GM19372 (cell line): ENCODE measurements at regions not wholly inside any gene's neighbourhood (a gene's known extent, or its start where the extent isn't known, plus 50 kb on each side); places are given as distances from the start of the nearest gene placed in this dataset.

Experiments used
- ATAC-seq: cut with Tn5 transposase; IDR thresholded peaks from one replicate; pipeline ENCODE4 v1.9.1; 2021; ENCODE audit warnings: mild to moderate bottlenecking, low read depth, moderate library complexity; ENCODE audit not compliant: unreplicated experiment

GRCh38 chr5:85168474-85168873, 783.8 kb upstream of the EDIL3 start:
- ATAC-seq = no peak

GRCh38 chr5:85170183-85170582, 785.5 kb upstream of the EDIL3 start:
- ATAC-seq = no peak

DNA sequence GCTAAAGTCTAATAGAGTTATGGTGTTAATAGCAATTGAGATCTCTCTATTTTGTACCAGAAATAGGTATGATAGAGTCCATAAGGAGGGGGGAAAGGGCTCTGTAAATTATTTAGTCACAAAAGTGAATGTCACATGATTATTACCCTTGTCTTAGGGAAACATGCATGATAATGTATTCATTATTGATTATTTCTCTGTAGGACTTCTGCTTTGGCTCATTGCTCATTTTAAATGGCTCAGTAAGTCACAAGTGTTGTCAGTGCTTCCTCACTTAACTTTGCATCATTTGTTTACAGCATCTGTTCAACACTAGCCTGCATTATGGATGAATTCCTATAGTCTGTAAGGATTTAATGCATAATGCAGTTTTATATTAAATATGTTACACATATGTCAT, 788.8 kb upstream of the EDIL3 start:
- ATAC-seq = no peak

DNA sequence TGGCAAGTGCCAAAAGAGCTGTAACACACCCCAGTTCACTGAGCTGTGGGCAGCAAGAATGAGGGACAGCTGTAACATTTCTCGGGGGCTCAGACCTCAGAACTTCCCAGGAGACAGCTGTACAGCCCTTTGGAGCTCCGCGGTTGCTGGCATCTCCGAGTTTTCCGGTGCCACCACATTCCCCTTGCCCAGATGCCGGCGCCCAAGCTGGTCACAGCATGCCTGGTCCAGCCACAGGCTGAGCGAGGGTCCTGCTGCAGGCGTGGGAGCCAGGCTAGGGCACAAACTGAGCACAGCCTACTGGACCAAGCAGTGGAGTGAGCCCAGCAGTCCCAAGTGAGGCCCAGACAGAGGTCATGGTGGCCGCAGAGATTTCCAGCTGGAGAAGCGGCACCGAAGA, 797.7 kb upstream of the EDIL3 start:
- no peak for ATAC-seq

- no peak for ATAC-seq
Observed at GRCh38 chr5:85204289-85204688, 819.6 kb upstream of the EDIL3 start.

DNA sequence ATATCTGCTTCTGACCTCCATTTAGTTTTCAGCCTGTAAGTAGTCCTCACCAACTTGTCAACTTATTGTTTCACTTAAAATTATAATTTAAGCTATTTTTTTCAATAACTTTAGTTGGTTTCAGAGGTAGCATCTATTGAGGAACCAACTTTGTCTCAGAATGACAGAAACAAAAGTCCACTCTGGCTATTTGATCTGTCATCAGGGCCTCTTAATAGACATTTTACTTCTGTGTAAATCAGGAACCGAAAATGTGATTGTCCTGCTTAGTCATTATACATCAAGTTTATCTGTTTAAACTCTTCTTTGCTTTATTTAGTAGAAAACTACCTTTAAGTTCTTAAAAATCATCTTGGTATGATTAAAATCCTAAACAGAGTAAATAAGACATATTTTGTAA, 820.8 kb upstream of the EDIL3 start:
- no peak for ATAC-seq

- ATAC-seq = no peak
Observed at GRCh38 chr5:85225388-85225787, 840.7 kb upstream of the EDIL3 start.

DNA sequence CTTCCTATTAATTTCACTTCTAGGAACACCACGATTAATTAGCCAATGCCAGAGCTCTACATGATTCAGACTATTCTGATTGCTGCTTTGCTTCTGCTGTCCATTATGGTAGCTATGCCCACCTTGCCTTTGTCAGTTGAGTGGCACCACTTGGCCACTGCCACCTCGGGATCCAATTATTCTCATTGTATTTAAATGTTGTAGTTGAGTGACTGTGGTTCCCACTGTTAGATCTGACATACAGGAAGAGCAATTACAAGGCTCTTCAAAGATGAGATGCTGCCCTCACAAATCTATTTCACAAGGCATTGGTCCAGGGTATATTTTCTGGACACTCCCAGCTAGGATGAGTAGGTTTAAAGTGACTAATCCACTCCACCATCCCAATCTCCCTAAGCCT, 864.5 kb upstream of the EDIL3 start:
- no peak for ATAC-seq

- no peak for ATAC-seq
Observed at GRCh38 chr5:85263125-85263524, 878.4 kb upstream of the EDIL3 start.

DNA sequence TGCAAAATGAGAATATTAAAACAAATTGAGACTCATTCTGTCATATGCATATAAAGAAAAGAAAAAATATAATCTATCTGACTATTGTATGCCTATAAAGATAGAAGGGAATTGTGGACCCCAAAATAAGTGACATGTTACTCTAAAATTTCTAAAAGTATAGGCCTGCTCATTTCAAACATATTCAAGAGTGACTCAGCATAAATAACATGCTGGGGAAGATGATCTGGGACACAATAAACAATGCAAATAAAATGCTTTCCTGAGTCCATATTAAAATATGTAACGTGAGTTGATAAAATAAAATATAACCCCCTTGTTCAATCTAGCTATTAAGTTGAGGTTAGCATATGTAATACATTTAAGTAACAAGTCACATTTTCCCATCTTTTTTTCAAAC, 882.0 kb upstream of the EDIL3 start:
- no peak for ATAC-seq

- ATAC-seq = no peak
Observed at GRCh38 chr5:85268194-85268593, 883.5 kb upstream of the EDIL3 start.

DNA sequence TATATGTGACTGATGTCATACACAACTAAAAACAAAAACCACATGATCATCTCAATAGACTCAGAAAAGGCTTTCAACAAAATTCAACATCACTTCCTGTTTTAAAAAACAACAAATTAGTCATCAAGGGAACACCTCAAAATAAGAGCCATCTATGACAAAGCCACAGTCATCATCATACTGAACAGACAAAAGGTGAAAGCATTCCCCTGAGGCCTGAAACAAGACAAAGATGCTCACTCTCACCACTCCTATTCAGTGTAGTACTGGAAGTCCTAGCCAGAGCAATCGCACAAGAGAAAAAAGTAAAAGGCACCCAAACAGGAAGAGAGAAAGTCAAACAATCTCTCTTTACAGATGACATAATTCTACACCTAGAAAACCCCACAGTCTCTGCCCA, 893.5 kb upstream of the EDIL3 start:
- ATAC-seq = no peak

- ATAC-seq = no peak
Observed at GRCh38 chr5:85288914-85289313, 904.2 kb upstream of the EDIL3 start.

DNA sequence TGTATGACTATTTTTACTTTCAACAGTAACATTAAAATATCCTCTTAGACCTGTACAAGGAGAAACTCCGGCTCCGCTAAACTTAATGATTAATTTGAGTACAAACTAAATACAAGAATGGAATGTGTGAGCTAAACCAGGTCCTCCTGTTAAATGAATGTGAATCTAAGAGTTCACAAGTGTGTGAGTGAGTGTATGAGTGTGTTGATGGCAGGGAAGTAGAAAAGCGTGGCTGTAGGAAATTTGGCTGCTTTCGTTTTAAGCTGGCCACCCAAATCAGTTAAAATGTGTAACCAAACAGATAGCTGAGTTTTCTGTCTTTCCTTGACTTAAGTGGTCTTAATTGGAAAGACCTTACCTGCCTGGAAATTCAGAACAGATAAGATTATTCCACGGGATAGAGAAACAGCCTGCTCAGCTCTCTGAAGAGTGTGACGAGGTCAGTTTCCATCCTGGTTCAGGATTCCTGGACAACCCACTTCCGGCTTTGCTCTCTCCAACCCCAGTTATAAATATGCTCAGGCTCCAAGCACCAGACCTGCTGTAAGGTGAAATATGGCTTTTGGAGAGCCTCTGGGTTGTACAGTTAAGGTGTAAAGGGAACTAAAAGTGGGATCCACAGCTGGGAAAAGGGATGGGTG, 908.6 kb upstream of the EDIL3 start:
- no peak for ATAC-seq

GRCh38 chr5:85304524-85304923, 919.8 kb upstream of the EDIL3 start:
- no peak for ATAC-seq

DNA sequence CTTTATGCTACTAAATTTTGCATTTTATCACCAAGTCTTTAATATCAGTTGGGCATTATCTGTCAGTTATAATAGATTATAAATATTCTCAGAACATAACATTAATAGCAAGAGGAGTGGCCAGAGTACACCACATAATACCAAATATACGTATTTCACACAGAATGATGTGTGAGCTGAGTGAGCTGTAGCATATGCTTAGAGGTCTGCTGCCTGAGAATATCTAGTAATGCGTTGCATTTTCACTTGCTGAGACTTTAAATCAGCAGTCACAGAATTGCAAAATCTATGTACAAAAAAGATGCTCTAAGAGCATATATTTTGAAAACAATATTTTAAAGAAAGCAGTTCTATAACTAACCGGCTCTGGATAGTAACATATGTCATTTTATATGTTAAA, 921.1 kb upstream of the EDIL3 start:
- ATAC-seq = no peak

- ATAC-seq = no peak
Observed at GRCh38 chr5:85311536-85311935, 926.9 kb upstream of the EDIL3 start.

DNA sequence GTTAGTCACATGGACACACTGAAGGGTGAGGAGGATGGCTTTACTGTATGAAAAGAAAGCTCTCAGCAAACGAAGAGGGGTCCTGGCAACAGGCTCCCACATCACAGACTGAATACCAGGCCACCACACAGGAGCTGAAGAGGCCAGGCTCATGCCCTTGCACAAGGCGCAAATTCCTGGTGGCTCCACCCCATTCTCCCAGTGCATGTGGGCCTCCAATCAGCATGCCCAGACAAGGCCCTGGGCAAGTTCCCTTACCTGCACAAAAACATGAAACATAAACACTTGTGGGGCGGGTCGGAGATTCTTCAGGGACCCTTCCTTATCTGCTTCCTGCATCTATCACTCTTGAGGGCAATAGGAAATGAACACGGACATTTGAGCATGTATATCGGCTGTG, 935.8 kb upstream of the EDIL3 start:
- ATAC-seq = no peak

- ATAC-seq = no peak
Observed at GRCh38 chr5:85333276-85333675, 948.6 kb upstream of the EDIL3 start.

DNA sequence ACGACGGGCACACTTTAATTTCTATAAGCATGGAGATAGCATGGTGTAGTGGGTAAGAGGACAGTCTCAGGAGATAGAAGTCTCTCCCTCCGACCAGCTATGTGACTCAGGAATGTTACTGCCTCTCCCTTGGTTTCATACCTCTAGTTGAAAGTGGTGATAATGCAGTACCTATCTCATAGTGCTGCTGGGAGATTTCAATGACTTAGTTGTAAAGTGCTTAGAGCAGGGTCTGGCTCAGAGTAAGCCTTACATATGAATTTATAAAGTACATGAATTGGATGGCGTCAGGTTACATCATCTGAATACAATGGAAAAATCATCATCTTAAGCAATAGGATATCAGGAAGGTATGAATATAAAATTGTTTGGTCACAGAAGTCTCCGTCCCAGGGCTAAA, 952.8 kb upstream of the EDIL3 start:
- ATAC-seq = no peak

DNA sequence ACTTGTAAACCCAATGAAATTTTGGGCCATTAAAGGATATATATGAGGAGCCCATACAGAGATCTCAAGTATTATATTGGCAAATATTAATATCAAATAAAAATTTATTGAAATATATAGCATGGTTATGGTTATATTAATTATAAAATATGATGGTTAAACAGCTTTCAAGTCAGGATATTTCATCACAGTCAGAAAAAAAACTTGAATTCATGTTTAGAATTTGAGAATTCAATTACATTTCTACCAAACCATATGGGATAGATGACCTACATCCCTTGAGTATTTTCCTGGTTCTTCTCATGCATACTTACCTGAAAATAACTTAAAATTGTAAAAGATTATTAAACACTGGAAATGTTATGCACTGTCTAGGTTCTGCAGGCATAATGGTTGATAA, 956.1 kb upstream of the EDIL3 start:
- no peak for ATAC-seq

DNA sequence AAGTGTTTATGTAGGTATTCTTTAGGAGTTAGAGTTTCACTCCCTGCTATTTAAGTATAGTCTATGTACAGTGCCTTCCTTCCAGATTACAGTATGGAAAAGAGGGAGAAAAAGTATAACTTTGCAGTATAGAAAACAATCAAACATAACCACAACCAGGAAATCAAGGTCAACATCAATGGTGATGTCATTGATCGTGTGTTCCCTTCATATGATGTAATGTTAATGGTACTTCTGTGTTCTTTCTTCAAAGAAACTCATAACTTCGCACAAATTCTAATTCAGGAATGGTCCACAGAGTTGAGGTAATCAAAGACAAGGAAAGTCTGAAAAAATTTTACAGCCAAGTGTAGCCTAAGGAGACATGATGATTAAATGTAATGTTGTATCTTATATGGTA, 961.1 kb upstream of the EDIL3 start:
- no peak for ATAC-seq

DNA sequence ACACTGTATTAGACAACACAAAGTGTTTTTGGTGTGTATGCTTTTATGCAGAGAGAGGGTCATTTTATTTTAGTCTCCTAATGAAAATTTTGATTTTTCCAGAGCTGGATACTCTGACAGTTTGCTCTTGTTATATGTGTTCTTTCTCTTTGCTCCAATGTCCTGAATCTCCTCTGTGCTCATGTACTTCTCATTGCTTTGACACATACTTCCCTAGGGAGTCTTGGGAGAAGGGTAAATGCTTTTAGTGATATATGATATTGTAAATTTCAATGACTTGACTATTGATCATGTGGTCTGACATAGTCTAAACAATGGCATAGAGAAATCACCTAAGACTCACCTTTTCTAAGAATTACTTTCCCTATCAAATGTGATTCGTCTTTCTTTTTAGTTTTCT, 972.6 kb upstream of the EDIL3 start:
- no peak for ATAC-seq
